Smooth muscle cell (in vitro differentiated cells): ENCODE measurements at regions not wholly inside any gene's neighbourhood (a gene's known extent, or its start where the extent isn't known, plus 50 kb on each side); places are given as distances from the start of the nearest gene placed in this dataset.

ENCODE experiments used
- DNase-seq: peaks from one replicate; lab custom pipeline; 2025; ENCODE audit not compliant: unreplicated experiment; lab: John Stamatoyannopoulos, UW
- H2AFZ ChIP-seq: fragments of 200-600 bp; sonication (generic); 2 replicates; pipeline ENCODE4 v1.6.0; 2016; ENCODE audit warnings: antibody characterized with exemption, low read depth, mild to moderate bottlenecking
- H3F3A ChIP-seq: fragments of 200-600 bp; sonication (generic); 2 replicates; pipeline ENCODE4 v1.6.0; 2017; ENCODE audit warnings: antibody characterized with exemption, low read depth
- H3K27ac ChIP-seq: fragments of 200-600 bp; sonication (generic); 2 replicates; pipeline ENCODE4 v1.5.1; 2016; ENCODE audit warnings: low read depth, mild to moderate bottlenecking
- H3K27me3 ChIP-seq: fragments of 200-600 bp; sonication (generic); 2 replicates; pipeline ENCODE4 v1.6.1; 2016; ENCODE audit warnings: low read depth, mild to moderate bottlenecking
- H3K36me3 ChIP-seq: fragments of 200-600 bp; sonication (generic); 2 replicates; pipeline ENCODE4 v1.5.1; 2016; ENCODE audit warnings: low read depth
- H3K4me1 ChIP-seq: fragments of 200-600 bp; sonication (generic); 2 replicates; pipeline ENCODE4 v1.5.1; 2016; ENCODE audit warnings: low read depth
- H3K4me2 ChIP-seq: fragments of 200-600 bp; sonication (generic); 2 replicates; pipeline ENCODE4 v1.6.0; 2016; ENCODE audit warnings: mild to moderate bottlenecking
- H3K4me3 ChIP-seq: fragments of 200-600 bp; sonication (generic); 2 replicates; pipeline ENCODE4 v1.5.1; 2016; ENCODE audit warnings: mild to moderate bottlenecking
- H3K79me2 ChIP-seq: fragments of 200-600 bp; sonication (generic); 2 replicates; pipeline ENCODE4 v1.6.0; 2016; ENCODE audit warnings: low read depth, mild to moderate bottlenecking
- H3K9ac ChIP-seq: fragments of 200-600 bp; sonication (generic); 2 replicates; pipeline ENCODE4 v1.6.0; 2016; ENCODE audit warnings: low read depth
- H3K9me3 ChIP-seq: fragments of 200-600 bp; sonication (generic); replicated peaks from 2 replicates; pipeline ENCODE4 v1.5.1; 2016; ENCODE audit warnings: low read depth
- H4K20me1 ChIP-seq: fragments of 200-600 bp; sonication (generic); 2 replicates; pipeline ENCODE4 v1.6.0; 2016; ENCODE audit warnings: low read depth
- CTCF ChIP-seq: fragments of 200-600 bp; sonication (generic); IDR thresholded peaks from 2 replicates; pipeline ENCODE4 v1.5.1; 2017; ENCODE audit warnings: borderline replicate concordance, mild to moderate bottlenecking, antibody characterized with exemption; ENCODE audit not compliant: insufficient read depth, poor library complexity, severe bottlenecking
- WGBS: methylation state at CpG from one replicate; pipeline ENCODE4 v1.1.7; 2016; ENCODE audit warnings: low lambda C conversion rate; 5-methylcytosine and 5-hydroxymethylcytosine counted together

- Histone ChIP-seq H3K36me3 (no peaks in the 10 kb centered on the region), H3K4me3 (no peak overlapping the region), H3F3A (no peaks in the 10 kb centered on the region), H3K9me3 (no peaks in the 10 kb centered on the region), H3K27ac (no peak overlapping the region), H3K27me3 (peaks cover 59% of the 10 kb centered on the region), H3K4me2 (no peak overlapping the region), H3K79me2 (no peaks in the 10 kb centered on the region), H3K9ac (no peak overlapping the region), H4K20me1 (no peaks in the 10 kb centered on the region), H2AFZ (no peak overlapping the region), H3K4me1 (no peaks in the 10 kb centered on the region)
- no peak for TF ChIP-seq CTCF
- DNase-seq = no peak
- 71% methylated on average over 2 of the region's 2 CpGs for WGBS
These were observed 176.8 kb downstream of the MELK start for GRCh38 chr9:36749461-36749860.

- Histone ChIP-seq H3K9me3 (no peaks in the 10 kb centered on the region), H3K79me2 (no peaks in the 10 kb centered on the region)
- 75% methylated on average over 3 of the region's 3 CpGs for WGBS
These were observed 177.9 kb downstream of the MELK start for GRCh38 chr9:36750630-36751029.

GRCh38 chr9:36755019-36755418 lies 182.3 kb downstream of the MELK start:
- H3F3A ChIP-seq = no peaks in the 10 kb centered on the region
- H3K79me2 ChIP-seq = no peaks in the 10 kb centered on the region
- no peak overlapping the region for H3K4me2 ChIP-seq
- no peak overlapping the region for H3K9ac ChIP-seq
- no peak for DNase-seq
- H3K36me3 ChIP-seq = no peaks in the 10 kb centered on the region
- H3K27ac ChIP-seq = no peak overlapping the region
- H2AFZ ChIP-seq = no peak overlapping the region
- H3K4me1 ChIP-seq = no peaks in the 10 kb centered on the region
- no peaks in the 10 kb centered on the region for H4K20me1 ChIP-seq
- 53% methylated on average over 2 of the region's 2 CpGs for WGBS
- peaks cover 87% of the 10 kb centered on the region for H3K27me3 ChIP-seq
- no peak for TF ChIP-seq CTCF
- no peak overlapping the region for H3K4me3 ChIP-seq
- H3K9me3 ChIP-seq = no peaks in the 10 kb centered on the region

More at GRCh38 chr9:36750630-36751029, 177.9 kb downstream of the MELK start:
- Histone ChIP-seq H2AFZ (no peak overlapping the region), H3K27me3 (peaks cover 71% of the 10 kb centered on the region), H3K4me2 (no peak overlapping the region), H3K4me3 (no peak overlapping the region), H3F3A (no peaks in the 10 kb centered on the region), H3K4me1 (no peaks in the 10 kb centered on the region), H3K27ac (no peak overlapping the region), H4K20me1 (no peaks in the 10 kb centered on the region), H3K36me3 (no peaks in the 10 kb centered on the region), H3K9ac (no peak overlapping the region)
- DNase-seq = no peak
- no peak for TF ChIP-seq CTCF

- H3K27ac ChIP-seq = no peak overlapping the region
- no peak for DNase-seq
- no peak for TF ChIP-seq CTCF
- H3K9me3 ChIP-seq = no peaks in the 10 kb centered on the region
- H3F3A ChIP-seq = no peaks in the 10 kb centered on the region
- H3K4me1 ChIP-seq = no peaks in the 10 kb centered on the region
- H3K27me3 ChIP-seq = peaks cover 58% of the 10 kb centered on the region
- H3K79me2 ChIP-seq = no peaks in the 10 kb centered on the region
- H3K9ac ChIP-seq = no peak overlapping the region
- H3K4me2 ChIP-seq = no peak overlapping the region
- no peak overlapping the region for H2AFZ ChIP-seq
- no peaks in the 10 kb centered on the region for H4K20me1 ChIP-seq
- WGBS = 78% methylated on average over 4 of the region's 4 CpGs
- no peaks in the 10 kb centered on the region for H3K36me3 ChIP-seq
- H3K4me3 ChIP-seq = no peak overlapping the region
These were observed 186.4 kb downstream of the MELK start for GRCh38 chr9:36759141-36759540.
